Glutamatergic neuron (in vitro differentiated cells): ENCODE measurements at regions not wholly inside any gene's neighbourhood (a gene's known extent, or its start where the extent isn't known, plus 50 kb on each side); places are given as distances from the start of the nearest gene placed in this dataset.

Experiments
- DNase-seq: peaks from one replicate; pipeline ENCODE4 v3.0.0; 2022
- H3K27ac Mint-ChIP-seq: one replicate; pipeline ENCODE4 v1.8.0; 2020; ENCODE audit warnings: mild to moderate bottlenecking, mixed read lengths, inconsistent platforms; ENCODE audit not compliant: unreplicated experiment
- H3K27me3 Mint-ChIP-seq: one replicate; pipeline ENCODE4 v1.8.0; 2020; ENCODE audit warnings: mild to moderate bottlenecking, moderate library complexity, mixed read lengths, inconsistent platforms; ENCODE audit not compliant: unreplicated experiment
- H3K36me3 Mint-ChIP-seq: one replicate; pipeline ENCODE4 v1.8.0; 2020; ENCODE audit warnings: mild to moderate bottlenecking, mixed read lengths, inconsistent platforms; ENCODE audit not compliant: unreplicated experiment
- H3K4me1 Mint-ChIP-seq: one replicate; pipeline ENCODE4 v1.8.0; 2020; ENCODE audit warnings: mild to moderate bottlenecking, low read depth, mixed read lengths, inconsistent platforms; ENCODE audit not compliant: unreplicated experiment
- H3K4me3 Mint-ChIP-seq: one replicate; pipeline ENCODE4 v1.8.0; 2020; ENCODE audit warnings: mild to moderate bottlenecking, mixed read lengths, inconsistent platforms; ENCODE audit not compliant: unreplicated experiment
- H3K9me3 Mint-ChIP-seq: one replicate; pipeline ENCODE4 v1.8.0; 2020; ENCODE audit warnings: mild to moderate bottlenecking, moderate library complexity, mixed read lengths, inconsistent platforms; ENCODE audit not compliant: unreplicated experiment
- TF ChIP-seq, protein P1 (sequence below): fragments of 200-600 bp; sonication (generic); IDR thresholded peaks from one replicate; pipeline ENCODE4 v1.5.0; 2021; ENCODE audit not compliant: partially characterized antibody, unreplicated experiment

DNA sequence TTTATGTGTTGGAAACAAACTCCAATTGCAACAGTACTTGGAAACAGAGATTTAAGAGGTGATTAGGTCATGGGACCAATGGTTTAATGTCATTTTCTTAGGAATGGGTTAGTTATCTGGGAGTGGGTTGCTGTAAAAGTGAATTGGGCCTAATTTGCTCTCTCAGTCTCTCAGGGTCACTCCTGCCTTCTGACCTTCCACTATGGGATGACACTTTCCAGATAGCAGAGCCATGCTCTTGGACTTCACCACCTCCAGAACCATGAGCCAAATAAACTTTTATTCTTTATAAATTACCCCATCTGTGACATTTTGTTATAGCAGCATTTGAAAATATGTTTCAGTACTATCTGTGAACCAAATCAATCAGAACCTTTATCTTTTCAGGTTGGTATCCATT is 1509.1 kb downstream of the REEP3 start:
- H3K36me3 Mint-ChIP-seq = peaks cover 10% of the 10 kb centered on the region
- H3K4me3 Mint-ChIP-seq = no peak overlapping the region
- no peak for DNase-seq
- TF ChIP-seq, protein P1, sequence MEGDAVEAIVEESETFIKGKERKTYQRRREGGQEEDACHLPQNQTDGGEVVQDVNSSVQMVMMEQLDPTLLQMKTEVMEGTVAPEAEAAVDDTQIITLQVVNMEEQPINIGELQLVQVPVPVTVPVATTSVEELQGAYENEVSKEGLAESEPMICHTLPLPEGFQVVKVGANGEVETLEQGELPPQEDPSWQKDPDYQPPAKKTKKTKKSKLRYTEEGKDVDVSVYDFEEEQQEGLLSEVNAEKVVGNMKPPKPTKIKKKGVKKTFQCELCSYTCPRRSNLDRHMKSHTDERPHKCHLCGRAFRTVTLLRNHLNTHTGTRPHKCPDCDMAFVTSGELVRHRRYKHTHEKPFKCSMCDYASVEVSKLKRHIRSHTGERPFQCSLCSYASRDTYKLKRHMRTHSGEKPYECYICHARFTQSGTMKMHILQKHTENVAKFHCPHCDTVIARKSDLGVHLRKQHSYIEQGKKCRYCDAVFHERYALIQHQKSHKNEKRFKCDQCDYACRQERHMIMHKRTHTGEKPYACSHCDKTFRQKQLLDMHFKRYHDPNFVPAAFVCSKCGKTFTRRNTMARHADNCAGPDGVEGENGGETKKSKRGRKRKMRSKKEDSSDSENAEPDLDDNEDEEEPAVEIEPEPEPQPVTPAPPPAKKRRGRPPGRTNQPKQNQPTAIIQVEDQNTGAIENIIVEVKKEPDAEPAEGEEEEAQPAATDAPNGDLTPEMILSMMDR = no peak
- peaks cover 2% of the 10 kb centered on the region for H3K9me3 Mint-ChIP-seq
- no peak overlapping the region for H3K27ac Mint-ChIP-seq
- H3K27me3 Mint-ChIP-seq = no peaks in the 10 kb centered on the region
- H3K4me1 Mint-ChIP-seq = no peaks in the 10 kb centered on the region

DNA sequence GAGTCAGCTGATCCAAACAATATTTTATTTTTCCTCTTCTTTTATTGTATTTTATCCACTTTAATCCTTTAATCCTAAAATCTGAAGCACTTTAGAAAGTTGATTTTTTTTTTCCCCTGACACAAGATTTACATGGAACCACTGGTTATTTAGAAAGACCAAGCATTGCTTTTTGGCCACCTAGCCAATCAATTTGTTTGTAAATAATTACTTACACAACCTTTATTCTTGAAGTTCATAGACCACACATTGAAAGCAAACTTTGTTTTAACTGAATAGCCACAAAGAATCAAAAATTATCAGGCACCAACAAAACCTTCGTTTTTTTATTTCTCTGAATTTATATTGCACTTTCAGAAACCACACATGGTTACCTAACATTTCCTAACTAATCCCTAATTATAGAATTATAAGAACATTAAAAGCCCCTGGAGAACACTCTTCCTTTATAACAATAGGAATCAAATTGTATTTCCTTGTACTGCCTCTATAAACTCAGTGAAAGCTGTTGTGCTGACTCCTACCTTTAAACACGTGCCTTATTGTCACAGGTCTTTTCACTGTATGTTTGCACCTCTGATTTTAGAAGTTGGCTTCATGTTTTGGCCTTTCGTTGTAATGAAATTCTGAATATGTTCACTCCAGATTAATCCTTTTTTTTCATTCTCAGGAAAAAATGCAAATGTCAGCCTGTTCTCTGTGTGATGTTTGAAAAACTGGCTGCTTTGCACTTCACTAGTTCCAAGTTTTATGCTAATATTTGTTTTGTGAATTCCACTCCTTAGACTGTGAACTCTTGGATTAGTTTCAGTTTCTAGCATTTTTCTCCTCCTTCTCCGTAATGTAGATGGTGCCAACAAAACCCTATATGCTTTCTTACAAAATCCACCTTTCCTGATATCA is 1511.9 kb downstream of the REEP3 start:
- Mint-ChIP-seq H3K4me3 (no peak overlapping the region), H3K27me3 (no peaks in the 10 kb centered on the region), H3K36me3 (peaks cover 14% of the 10 kb centered on the region), H3K9me3 (peaks cover 4% of the 10 kb centered on the region), H3K27ac (no peak overlapping the region), H3K4me1 (no peaks in the 10 kb centered on the region)
- no peak for DNase-seq
- TF ChIP-seq, protein P1 = no peak

DNA sequence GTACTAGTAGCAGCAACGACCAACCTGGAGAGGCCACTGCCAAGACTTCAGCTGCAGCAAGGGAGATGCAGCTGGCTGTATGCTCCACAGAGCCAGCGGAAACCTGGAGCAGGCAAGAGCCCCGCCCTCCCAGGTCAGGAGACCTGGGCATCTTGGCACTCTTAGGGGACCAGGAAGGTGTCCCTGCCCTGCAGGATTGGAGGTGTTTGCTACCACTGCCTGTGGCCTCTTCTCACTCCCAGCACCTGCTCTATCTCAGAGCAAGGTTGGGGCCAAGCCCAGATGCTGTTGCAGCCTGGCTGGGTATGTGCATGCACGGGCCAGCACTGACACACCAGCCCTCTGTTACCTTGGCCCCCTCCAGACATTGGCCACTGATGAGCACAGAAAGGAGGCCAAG is 1512.8 kb downstream of the REEP3 start:
- Mint-ChIP-seq H3K4me3 (no peak overlapping the region), H3K36me3 (peaks cover 14% of the 10 kb centered on the region), H3K27ac (no peak overlapping the region), H3K9me3 (peaks cover 4% of the 10 kb centered on the region), H3K4me1 (no peaks in the 10 kb centered on the region), H3K27me3 (no peaks in the 10 kb centered on the region)
- TF ChIP-seq, protein P1 = no peak
- DNase-seq = no peak

DNA sequence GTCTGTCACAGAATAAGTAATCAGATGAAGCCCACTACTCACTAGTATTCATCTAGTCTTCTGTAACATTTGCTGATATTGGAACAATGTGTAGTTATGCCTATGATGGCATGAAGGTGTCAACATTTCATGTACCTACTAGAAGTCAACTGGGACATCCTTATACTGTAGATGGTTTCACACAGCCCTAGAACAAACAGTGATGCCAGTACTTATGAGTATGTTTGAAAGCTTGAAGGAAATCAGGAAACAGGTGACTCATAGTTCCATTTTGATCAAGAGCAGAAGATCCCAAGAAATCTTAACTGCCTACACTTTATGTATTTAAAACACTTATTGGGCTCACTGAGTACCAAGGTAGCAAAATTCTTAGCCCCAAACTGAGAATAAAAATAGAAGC is 1519.6 kb downstream of the REEP3 start:
- Mint-ChIP-seq H3K27ac (no peak overlapping the region), H3K9me3 (peaks cover 2% of the 10 kb centered on the region), H3K27me3 (no peaks in the 10 kb centered on the region), H3K4me3 (no peak overlapping the region), H3K4me1 (no peaks in the 10 kb centered on the region), H3K36me3 (peaks cover 1% of the 10 kb centered on the region)
- DNase-seq = no peak
- TF ChIP-seq, protein P1 = no peak

DNA sequence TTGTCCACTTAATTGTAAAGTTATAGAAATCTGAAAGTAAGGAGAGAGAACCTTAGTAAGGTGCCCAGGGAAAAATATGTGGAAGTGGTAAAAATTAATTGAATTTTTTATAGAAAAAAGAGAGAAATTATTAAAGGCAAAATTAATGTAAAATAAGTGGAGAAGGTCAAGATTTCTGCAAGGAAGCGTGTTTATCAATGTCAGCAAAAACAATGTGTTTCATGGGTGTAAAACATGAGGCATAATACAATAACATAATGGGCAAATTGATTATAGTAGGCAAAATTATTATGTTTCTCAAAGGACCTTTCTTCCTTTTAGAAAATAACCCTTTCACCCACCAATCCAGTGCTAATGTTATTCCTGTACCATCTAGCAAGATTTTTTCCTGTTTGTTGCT is 1520.1 kb downstream of the REEP3 start:
- no peak for DNase-seq
- Mint-ChIP-seq H3K4me3 (no peak overlapping the region), H3K27me3 (no peaks in the 10 kb centered on the region), H3K4me1 (no peaks in the 10 kb centered on the region), H3K36me3 (no peaks in the 10 kb centered on the region), H3K27ac (no peak overlapping the region), H3K9me3 (peaks cover 2% of the 10 kb centered on the region)
- TF ChIP-seq, protein P1 = no peak
